Fibroblast of the aortic adventitia (primary cell): ENCODE measurements at regions not wholly inside any gene's neighbourhood (a gene's known extent, or its start where the extent isn't known, plus 50 kb on each side); places are given as distances from the start of the nearest gene placed in this dataset.

Experiments
- DNase-seq: peaks from one replicate; pipeline ENCODE4 v3.0.0-alpha.2; 2010; ENCODE audit warnings: low read depth
- H3K4me3 ChIP-seq: 2 replicates; pipeline ENCODE4 v1.5.1; 2011; ENCODE audit warnings: low read depth, mild to moderate bottlenecking, control low read depth, low read length, moderate library complexity
- TF ChIP-seq, protein P1 (sequence below): IDR thresholded peaks from 2 replicates; pipeline ENCODE4 v1.5.1; 2011; ENCODE audit warnings: mild to moderate bottlenecking, low read length, control low read depth, inconsistent platforms; ENCODE audit not compliant: insufficient read depth

DNA sequence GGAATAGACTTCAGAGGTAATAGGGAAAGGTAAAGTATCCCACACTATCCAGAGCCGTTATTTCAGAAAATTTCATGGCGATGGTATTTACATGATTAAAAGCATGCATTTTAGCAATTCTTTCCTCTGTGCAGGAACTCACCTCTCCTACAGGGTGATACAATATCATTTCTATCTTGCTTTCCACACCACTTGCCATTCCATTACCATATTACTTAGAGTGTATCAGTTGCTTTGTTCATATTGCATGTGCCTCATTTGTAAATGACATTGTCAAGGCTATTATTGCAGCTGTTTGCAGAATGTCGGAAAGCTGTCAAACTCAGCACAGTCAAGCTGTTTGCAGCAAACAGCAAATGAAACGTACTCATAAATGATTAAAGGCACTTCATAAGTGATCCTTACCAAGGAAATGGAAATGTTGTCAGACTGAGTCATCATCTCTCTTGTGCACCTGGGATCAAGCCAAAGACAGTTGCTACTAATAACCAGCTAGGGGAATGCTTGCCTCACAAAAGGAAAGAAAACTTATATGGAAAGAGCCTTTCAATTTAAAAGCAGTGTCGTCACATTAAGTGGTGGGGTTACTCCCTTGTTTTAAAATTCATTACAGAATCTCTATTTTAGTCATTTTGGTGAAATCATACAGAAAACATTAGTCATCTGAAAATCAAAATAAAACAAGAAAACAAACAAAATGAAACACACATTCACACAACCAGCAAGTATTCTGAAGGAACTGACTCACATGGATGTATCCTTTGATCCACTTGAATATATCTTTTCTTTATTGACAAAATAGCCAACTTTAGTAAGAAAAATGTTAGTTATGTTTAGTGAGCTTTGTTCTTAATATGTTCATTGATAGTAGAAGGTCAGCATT, 1064.1 kb upstream of the CNTNAP5 start:
- DNase-seq = no peak

DNA sequence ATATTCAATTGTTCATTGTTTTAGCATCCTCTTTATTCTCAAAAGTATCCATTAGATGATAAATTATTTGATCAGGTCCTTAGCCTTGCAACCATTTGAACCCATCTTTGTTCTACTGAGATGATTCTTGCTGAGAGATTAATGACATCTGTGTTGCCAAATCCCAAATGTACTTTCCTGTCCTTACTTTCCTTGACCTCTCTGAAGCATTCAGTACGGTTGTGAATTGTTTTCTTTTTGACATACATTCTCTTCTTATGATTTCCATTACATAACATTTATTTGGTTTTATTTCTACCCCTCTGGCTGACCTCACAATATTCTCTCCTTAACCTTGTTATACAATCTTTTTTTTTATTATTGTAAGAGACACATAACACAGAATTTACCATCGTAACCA, 1058.6 kb upstream of the CNTNAP5 start:
- no peak for DNase-seq
- TF ChIP-seq, protein P1, sequence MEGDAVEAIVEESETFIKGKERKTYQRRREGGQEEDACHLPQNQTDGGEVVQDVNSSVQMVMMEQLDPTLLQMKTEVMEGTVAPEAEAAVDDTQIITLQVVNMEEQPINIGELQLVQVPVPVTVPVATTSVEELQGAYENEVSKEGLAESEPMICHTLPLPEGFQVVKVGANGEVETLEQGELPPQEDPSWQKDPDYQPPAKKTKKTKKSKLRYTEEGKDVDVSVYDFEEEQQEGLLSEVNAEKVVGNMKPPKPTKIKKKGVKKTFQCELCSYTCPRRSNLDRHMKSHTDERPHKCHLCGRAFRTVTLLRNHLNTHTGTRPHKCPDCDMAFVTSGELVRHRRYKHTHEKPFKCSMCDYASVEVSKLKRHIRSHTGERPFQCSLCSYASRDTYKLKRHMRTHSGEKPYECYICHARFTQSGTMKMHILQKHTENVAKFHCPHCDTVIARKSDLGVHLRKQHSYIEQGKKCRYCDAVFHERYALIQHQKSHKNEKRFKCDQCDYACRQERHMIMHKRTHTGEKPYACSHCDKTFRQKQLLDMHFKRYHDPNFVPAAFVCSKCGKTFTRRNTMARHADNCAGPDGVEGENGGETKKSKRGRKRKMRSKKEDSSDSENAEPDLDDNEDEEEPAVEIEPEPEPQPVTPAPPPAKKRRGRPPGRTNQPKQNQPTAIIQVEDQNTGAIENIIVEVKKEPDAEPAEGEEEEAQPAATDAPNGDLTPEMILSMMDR = no peak
- no peak overlapping the region for H3K4me3 ChIP-seq

More for the DNA sequence above, 1064.1 kb upstream of the CNTNAP5 start:
- TF ChIP-seq, protein P1 = no peak
- no peak overlapping the region for H3K4me3 ChIP-seq

DNA sequence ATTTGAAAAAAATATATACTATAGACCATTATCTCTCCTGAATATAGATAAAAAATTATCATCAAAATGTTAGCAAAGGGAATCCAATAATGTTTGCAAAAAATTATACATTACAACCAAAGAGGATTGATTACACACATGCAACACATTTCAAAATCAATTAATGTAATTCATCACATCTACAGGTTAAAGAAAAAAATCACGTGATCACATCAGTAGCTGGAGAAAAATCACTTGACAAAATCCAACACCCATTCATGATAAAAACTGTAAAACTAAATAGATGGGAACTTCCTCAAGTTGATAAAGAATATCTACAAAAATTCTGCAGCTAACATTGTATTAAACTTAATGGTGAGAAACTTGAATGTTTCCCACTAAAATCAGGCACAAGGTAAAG, 1047.5 kb upstream of the CNTNAP5 start:
- H3K4me3 ChIP-seq = no peak overlapping the region
- no peak for DNase-seq
- TF ChIP-seq, protein P1 = no peak

DNA sequence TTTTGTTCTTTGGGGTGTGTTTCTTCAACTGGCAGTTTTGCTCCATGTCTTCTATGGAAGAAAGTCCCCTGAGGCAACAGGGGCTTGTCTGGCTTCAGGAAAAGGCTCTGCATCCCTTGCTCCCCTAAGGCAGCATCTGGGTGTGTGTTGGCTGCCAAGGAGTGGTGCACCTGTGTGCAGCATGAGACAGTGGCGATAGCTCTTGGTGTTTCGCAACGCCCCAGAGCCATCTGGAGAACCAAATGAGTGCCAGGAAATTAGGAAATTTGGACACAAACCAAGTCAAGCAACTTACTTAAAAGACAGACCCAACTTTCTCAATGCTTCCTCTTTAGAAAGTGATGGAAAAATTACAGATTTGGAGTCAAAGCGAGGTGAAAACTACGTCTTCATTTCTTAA, 1044.4 kb upstream of the CNTNAP5 start:
- TF ChIP-seq, protein P1 = no peak
- H3K4me3 ChIP-seq = no peak overlapping the region
- DNase-seq = no peak

DNA sequence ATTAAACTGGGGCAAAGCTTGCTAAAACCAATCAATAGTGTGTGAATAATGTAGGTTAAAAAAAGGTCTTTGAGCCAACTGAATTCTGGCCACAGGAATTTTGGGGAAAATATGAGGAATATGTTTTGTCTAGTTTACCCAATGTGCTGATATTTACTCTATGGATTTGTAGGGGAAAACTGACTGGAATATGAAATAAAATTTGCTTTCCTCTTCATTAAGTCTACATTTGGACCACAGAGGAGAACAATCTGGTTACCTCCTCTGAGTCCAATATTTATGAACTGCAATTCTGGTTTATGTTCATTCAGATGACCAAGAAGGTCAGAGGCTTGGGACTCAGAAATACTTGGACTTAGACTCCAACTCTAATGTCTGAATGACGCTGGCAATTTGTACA, 1042.2 kb upstream of the CNTNAP5 start:
- no peak for DNase-seq
- TF ChIP-seq, protein P1 = no peak
- H3K4me3 ChIP-seq = no peak overlapping the region

DNA sequence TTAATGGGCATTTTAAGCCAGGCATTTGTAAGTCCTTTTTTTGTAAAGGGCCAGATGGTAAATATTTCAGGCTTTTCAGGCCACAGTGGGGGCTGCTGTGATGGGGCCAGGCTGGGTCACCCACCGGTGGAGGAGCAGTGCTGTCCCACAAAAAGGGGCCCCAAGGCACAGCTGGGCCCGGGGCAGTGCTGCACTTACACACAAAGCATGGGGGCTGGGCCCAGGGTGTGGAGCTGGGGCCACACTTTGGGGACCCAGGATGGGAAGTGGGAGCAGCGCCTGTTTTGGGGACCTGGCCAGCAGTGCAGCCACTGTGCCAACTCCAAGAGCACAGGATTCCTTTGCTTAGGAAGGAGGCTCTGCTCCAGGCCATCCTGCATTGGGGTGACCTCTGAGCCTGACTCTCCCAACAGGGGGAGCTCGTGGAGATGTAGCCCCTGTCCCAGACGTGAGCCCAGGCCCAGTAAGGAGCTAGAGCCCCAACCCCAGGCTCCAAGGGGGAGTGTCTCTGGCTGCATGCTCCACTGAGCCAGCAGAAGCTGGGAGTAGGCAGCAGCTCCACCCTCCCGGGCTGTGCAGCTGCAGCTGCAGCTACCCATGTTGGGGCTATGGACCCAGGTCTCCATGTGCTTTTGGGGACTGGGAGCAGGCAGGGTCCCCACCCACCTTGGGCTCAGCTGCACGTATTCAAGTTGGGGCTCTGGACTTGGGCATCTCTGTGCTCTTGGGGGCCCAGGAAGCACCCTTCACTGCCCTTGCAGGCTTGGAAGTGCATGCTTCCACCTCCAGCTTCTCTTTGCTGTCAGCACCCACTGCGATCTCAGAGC, 1036.5 kb upstream of the CNTNAP5 start:
- DNase-seq = no peak
- TF ChIP-seq, protein P1 = no peak
- H3K4me3 ChIP-seq = no peak overlapping the region
